Skin epidermis (tissue), 12 donors: ENCODE measurements at regions not wholly inside any gene's neighbourhood (a gene's known extent, or its start where the extent isn't known, plus 50 kb on each side); places are given as distances from the start of the nearest gene placed in this dataset.

Experiments
- H3K27ac ChIP-seq, 21 experiments: fragments of 200-600 bp; sonication (generic) in 11 of 21; one replicate each; pipeline ENCODE4 v1.5.0; 2020; ENCODE audit warnings: mild to moderate bottlenecking in 3 of 21, inconsistent platforms in 2 of 21, moderate library complexity in 2 of 21
- H3K4me3 ChIP-seq, 7 experiments: fragments of 200-600 bp; sonication (generic) in 2 of 7; one replicate each; pipeline ENCODE4 v1.5.0; 2020; ENCODE audit warnings: inconsistent platforms in 2 of 7, mild to moderate bottlenecking in 2 of 7, moderate library complexity in 1 of 7

- Histone ChIP-seq H3K27ac (no peak overlapping the region), H3K4me3 (no peak overlapping the region)
Measured at GRCh38 chr2:188701836-188702235, 272.3 kb upstream of the COL3A1 start.

GRCh38 chr2:188705191-188705590 is 269.0 kb upstream of the COL3A1 start:
- no peak overlapping the region for H3K4me3 ChIP-seq
- H3K27ac ChIP-seq: no peak overlapping the region

- H3K4me3 ChIP-seq: no peak overlapping the region
- no peak overlapping the region for H3K27ac ChIP-seq
Measured at GRCh38 chr2:188713961-188714360, 260.2 kb upstream of the COL3A1 start.

- H3K4me3 ChIP-seq: no peak overlapping the region
- H3K27ac ChIP-seq: peak overlapping the region in 4 of 21 experiments; percentile 15 to 67 (median 28)
Measured at GRCh38 chr2:188720811-188721605, 253.2 kb upstream of the COL3A1 start.

- Histone ChIP-seq H3K4me3 (no peak overlapping the region), H3K27ac (peak overlapping the region in 3 of 21 experiments; percentile 15 to 67 (median 18))
Measured at GRCh38 chr2:188721784-188722183, 252.4 kb upstream of the COL3A1 start.

GRCh38 chr2:188725746-188726360 is 248.3 kb upstream of the COL3A1 start:
- no peak overlapping the region for H3K4me3 ChIP-seq
- peak overlapping the region in 1 of 21 experiments; percentile 33 for H3K27ac ChIP-seq

- Histone ChIP-seq H3K4me3 (no peak overlapping the region), H3K27ac (peak overlapping the region in 5 of 21 experiments; percentile 4 to 60 (median 33))
Measured at GRCh38 chr2:188726626-188727247, 247.4 kb upstream of the COL3A1 start.

GRCh38 chr2:188727846-188728245 is 246.3 kb upstream of the COL3A1 start:
- H3K4me3 ChIP-seq: no peak overlapping the region
- peak overlapping the region in 6 of 21 experiments; percentile 7 to 46 (median 17) for H3K27ac ChIP-seq

- Histone ChIP-seq H3K27ac (no peak overlapping the region), H3K4me3 (no peak overlapping the region)
Measured at GRCh38 chr2:188734691-188735090, 239.5 kb upstream of the COL3A1 start.

GRCh38 chr2:188746727-188747126 is 227.4 kb upstream of the COL3A1 start:
- Histone ChIP-seq H3K27ac (no peak overlapping the region), H3K4me3 (no peak overlapping the region)

- H3K27ac ChIP-seq: no peak overlapping the region
- no peak overlapping the region for H3K4me3 ChIP-seq
Measured at GRCh38 chr2:188751816-188752215, 222.4 kb upstream of the COL3A1 start.

GRCh38 chr2:188752311-188752710 is 221.9 kb upstream of the COL3A1 start:
- H3K4me3 ChIP-seq: no peak overlapping the region

GRCh38 chr2:188762151-188762550 is 212.0 kb upstream of the COL3A1 start:
- no peak overlapping the region for H3K27ac ChIP-seq
- no peak overlapping the region for H3K4me3 ChIP-seq

More at GRCh38 chr2:188752311-188752710, 221.9 kb upstream of the COL3A1 start:
- no peak overlapping the region for H3K27ac ChIP-seq

GRCh38 chr2:188765522-188766470 is 208.4 kb upstream of the COL3A1 start:
- H3K27ac ChIP-seq: peak overlapping the region in 6 of 21 experiments; percentile 16 to 80 (median 29)
- no peak overlapping the region for H3K4me3 ChIP-seq

GRCh38 chr2:188766471-188766856 is 207.7 kb upstream of the COL3A1 start:
- Histone ChIP-seq H3K4me3 (no peak overlapping the region), H3K27ac (peak overlapping the region in 3 of 21 experiments; percentile 12 to 55 (median 16))

GRCh38 chr2:188767176-188767575 is 207.0 kb upstream of the COL3A1 start:
- peak overlapping the region in 2 of 21 experiments; percentile 8 to 55 for H3K27ac ChIP-seq

GRCh38 chr2:188770296-188770695 is 203.9 kb upstream of the COL3A1 start:
- Histone ChIP-seq H3K4me3 (no peak overlapping the region), H3K27ac (no peak overlapping the region)

More at GRCh38 chr2:188767176-188767575, 207.0 kb upstream of the COL3A1 start:
- H3K4me3 ChIP-seq: no peak overlapping the region

GRCh38 chr2:188773075-188773474 is 201.1 kb upstream of the COL3A1 start:
- no peak overlapping the region for H3K27ac ChIP-seq
- H3K4me3 ChIP-seq: no peak overlapping the region

- Histone ChIP-seq H3K4me3 (no peak overlapping the region), H3K27ac (no peak overlapping the region)
Measured at GRCh38 chr2:188776634-188777033, 197.5 kb upstream of the COL3A1 start.
